HK-2 (cell line): ENCODE measurements at regions not wholly inside any gene's neighbourhood (a gene's known extent, or its start where the extent isn't known, plus 50 kb on each side); places are given as distances from the start of the nearest gene placed in this dataset.

Experiments
- DNase-seq: peaks from one replicate; pipeline ENCODE4 v3.0.0-alpha.2; 2018; ENCODE audit not compliant: unreplicated experiment

GRCh38 chr7:67422601-67423000 is 426.0 kb downstream of the TYW1 start:
- no peak for DNase-seq

- DNase-seq, result no peak
Observed at GRCh38 chr7:67423065-67423464, 426.4 kb downstream of the TYW1 start.

GRCh38 chr7:67426654-67427053 is 430.0 kb downstream of the TYW1 start:
- no peak for DNase-seq

- no peak for DNase-seq
Observed at GRCh38 chr7:67429735-67430134, 433.1 kb downstream of the TYW1 start.

- DNase-seq, result no peak
Observed at GRCh38 chr7:67432536-67433234, 436.1 kb downstream of the TYW1 start.

- no peak for DNase-seq
Observed at GRCh38 chr7:67435894-67436535, 439.4 kb downstream of the TYW1 start.

GRCh38 chr7:67438198-67438882 is 441.7 kb downstream of the TYW1 start:
- DNase-seq, result no peak

GRCh38 chr7:67438913-67439505 is 442.4 kb downstream of the TYW1 start:
- no peak for DNase-seq

- DNase-seq, result no peak
Observed at GRCh38 chr7:67440321-67440720, 443.7 kb downstream of the TYW1 start.

- no peak for DNase-seq
Observed at GRCh38 chr7:67445728-67446127, 449.1 kb downstream of the TYW1 start.

- DNase-seq, result no peak
Observed at GRCh38 chr7:67447297-67447696, 450.7 kb downstream of the TYW1 start.

- DNase-seq, result no peak
Observed at GRCh38 chr7:67448271-67448670, 451.6 kb downstream of the TYW1 start.

GRCh38 chr7:67450171-67450570 is 453.5 kb downstream of the TYW1 start:
- DNase-seq, result no peak

- no peak for DNase-seq
Observed at GRCh38 chr7:67451306-67451705, 454.7 kb downstream of the TYW1 start.

- no peak for DNase-seq
Observed at GRCh38 chr7:67452516-67453026, 455.9 kb downstream of the TYW1 start.

- DNase-seq, result no peak
Observed at GRCh38 chr7:67453580-67454380, 457.1 kb downstream of the TYW1 start.

- DNase-seq, result no peak
Observed at GRCh38 chr7:67455508-67455907, 458.9 kb downstream of the TYW1 start.

GRCh38 chr7:67462781-67463191 is 466.2 kb downstream of the TYW1 start:
- DNase-seq, result no peak

GRCh38 chr7:67463316-67463715 is 466.7 kb downstream of the TYW1 start:
- DNase-seq, result no peak

- DNase-seq, result no peak
Observed at GRCh38 chr7:67463983-67464382, 467.4 kb downstream of the TYW1 start.

- DNase-seq, result no peak
Observed at GRCh38 chr7:67466109-67466508, 469.5 kb downstream of the TYW1 start.
